ENCODE measurements at regions not wholly inside any gene's neighbourhood (a gene's known extent, or its start where the extent isn't known, plus 50 kb on each side); places are given as distances from the start of the nearest gene placed in this dataset.

DNA sequence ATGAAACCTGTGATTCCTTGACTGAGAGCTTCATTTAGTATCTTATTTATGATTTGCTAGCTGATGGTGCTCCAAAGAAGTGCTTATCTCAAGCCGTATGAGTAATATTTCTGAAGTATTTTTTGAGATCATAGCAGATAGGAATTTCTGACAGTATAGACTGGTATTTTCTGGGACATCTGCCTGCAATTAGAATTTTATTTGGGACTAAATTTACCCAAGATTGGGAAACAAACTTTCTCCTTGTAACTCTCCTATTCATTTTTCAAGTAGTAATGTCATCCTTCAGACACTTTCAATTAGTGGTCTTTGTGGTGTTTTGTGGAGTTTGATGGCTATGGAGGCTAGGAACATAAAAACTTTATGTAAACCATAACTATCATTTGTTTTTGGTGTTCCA lies 597.2 kb upstream of the ZP4 start:
- POLR2A ChIA-PET = no interaction called here

DNA sequence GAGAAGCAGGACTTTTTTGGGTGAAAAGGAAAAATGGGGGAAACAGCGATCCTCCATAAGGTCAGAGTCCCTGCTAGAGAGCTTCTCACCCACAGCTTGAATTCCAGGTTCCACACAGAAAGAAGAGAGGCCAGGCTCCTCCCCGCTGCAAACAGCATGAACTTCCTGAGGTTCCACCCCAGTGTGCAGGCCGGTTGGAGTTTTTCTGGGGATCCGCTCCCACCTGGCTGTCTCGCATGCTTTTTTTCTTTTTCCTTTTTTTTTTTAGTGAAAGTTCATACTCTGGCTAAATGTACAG lies 595.1 kb upstream of the ZP4 start:
- peak overlapping the region; percentile 12; the same call in 1 of the 2 replicates for H3K4me3 ChIP-seq (ENCODE audit: low read depth, low read length)
- POLR2A ChIA-PET = no interaction called here
- TF ChIP-seq, protein P1, sequence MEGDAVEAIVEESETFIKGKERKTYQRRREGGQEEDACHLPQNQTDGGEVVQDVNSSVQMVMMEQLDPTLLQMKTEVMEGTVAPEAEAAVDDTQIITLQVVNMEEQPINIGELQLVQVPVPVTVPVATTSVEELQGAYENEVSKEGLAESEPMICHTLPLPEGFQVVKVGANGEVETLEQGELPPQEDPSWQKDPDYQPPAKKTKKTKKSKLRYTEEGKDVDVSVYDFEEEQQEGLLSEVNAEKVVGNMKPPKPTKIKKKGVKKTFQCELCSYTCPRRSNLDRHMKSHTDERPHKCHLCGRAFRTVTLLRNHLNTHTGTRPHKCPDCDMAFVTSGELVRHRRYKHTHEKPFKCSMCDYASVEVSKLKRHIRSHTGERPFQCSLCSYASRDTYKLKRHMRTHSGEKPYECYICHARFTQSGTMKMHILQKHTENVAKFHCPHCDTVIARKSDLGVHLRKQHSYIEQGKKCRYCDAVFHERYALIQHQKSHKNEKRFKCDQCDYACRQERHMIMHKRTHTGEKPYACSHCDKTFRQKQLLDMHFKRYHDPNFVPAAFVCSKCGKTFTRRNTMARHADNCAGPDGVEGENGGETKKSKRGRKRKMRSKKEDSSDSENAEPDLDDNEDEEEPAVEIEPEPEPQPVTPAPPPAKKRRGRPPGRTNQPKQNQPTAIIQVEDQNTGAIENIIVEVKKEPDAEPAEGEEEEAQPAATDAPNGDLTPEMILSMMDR (IDR thresholded peaks at IDR 0.05; ENCODE audit: insufficient read depth, low read depth, low read length) = no peak
- H3K27me3 ChIP-seq (ENCODE audit: control insufficient read depth, insufficient read depth, low read length) = no peaks in the 10 kb centered on the region
- H3K36me3 ChIP-seq (ENCODE audit: control insufficient read depth, insufficient read depth, low read length) = no peaks in the 10 kb centered on the region
- CTCF ChIA-PET = no interaction called here
- no peak for DNase-seq (ENCODE audit: low read depth)

More for the DNA sequence above, 597.2 kb upstream of the ZP4 start:
- Histone ChIP-seq H3K36me3 (ENCODE audit: control insufficient read depth, insufficient read depth, low read length) (no peaks in the 10 kb centered on the region), H3K27me3 (ENCODE audit: control insufficient read depth, insufficient read depth, low read length) (no peaks in the 10 kb centered on the region), H3K4me3 (ENCODE audit: low read depth, low read length) (no peak overlapping the region)
- CTCF ChIA-PET = no interaction called here
- DNase-seq (ENCODE audit: low read depth) = peak; percentile 31
- TF ChIP-seq, protein P1 (IDR thresholded peaks at IDR 0.05; ENCODE audit: insufficient read depth, low read depth, low read length) = no peak

DNA sequence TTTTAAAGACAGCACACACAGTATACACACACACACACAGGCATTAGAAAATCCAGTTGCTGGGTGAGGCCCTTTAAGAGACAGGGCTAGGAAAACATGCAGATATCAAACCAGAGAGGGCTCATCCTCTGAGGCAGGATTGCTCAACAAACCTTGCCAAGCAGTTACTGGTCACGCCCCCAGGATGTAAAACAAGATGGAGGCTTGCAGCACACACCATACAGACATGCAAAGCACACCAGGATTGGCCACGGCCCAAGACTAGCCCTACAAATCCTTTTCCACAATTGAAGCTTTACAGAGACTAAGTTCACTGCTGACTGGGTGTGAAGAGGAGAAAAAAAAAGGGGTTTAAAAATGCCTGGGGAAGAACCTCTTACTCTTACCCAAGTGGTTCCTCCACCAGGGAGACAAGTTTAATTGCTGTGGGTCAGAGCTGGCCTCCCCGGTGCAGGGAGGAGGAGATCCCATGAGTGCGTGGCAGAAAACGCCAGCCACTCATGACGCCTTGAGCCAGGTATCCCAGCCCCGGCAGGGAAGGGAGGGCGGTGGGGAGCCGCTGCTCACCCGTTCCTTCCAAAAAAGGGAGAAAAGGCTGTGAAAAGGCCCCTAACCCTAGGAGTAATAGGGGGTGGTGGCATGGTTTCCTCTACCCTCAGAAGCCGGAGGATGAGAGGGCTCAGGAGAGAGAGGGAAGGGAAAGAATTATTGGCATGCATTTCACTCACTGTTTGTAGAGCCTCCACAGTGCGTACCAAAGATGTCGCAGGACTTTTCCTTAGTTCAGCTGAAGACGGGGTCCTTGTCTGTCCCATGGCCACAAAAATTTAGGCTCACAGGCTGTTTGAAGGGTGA lies 594.6 kb upstream of the ZP4 start:
- ChIA-PET CTCF (no interaction called here), POLR2A (no interaction called here)
- Histone ChIP-seq H3K36me3 (ENCODE audit: control insufficient read depth, insufficient read depth, low read length) (no peaks in the 10 kb centered on the region), H3K27me3 (ENCODE audit: control insufficient read depth, insufficient read depth, low read length) (no peaks in the 10 kb centered on the region), H3K4me3 (ENCODE audit: low read depth, low read length) (peak overlapping the region; percentile 12)
- no peak for DNase-seq (ENCODE audit: low read depth)
- TF ChIP-seq, protein P1 (IDR thresholded peaks at IDR 0.05; ENCODE audit: insufficient read depth, low read depth, low read length) = no peak

DNA sequence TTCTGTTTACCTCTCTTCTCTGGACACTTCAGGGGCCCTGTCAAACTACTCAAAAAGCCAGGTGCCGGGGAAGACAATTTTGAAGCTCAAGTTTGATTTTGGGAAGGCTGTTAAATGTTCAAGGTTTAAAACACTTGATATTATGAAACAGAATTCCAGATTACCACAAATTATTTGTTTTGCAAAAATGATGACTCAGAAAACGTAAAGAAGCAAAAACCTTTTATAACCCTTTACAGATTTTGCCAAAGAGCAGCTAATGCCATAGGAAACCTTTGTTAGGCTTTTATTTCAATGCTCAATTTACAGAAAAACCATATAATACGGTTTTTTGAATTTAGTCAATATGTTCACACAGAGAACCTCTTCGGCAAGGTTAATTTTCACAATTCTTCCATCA lies 593.4 kb upstream of the ZP4 start:
- DNase-seq (ENCODE audit: low read depth) = no peak
- ChIA-PET POLR2A (no interaction called here), CTCF (no interaction called here)
- Histone ChIP-seq H3K36me3 (ENCODE audit: control insufficient read depth, insufficient read depth, low read length) (no peaks in the 10 kb centered on the region), H3K4me3 (ENCODE audit: low read depth, low read length) (no peak overlapping the region), H3K27me3 (ENCODE audit: control insufficient read depth, insufficient read depth, low read length) (no peaks in the 10 kb centered on the region)
- TF ChIP-seq, protein P1 (IDR thresholded peaks at IDR 0.05; ENCODE audit: insufficient read depth, low read depth, low read length) = no peak

DNA sequence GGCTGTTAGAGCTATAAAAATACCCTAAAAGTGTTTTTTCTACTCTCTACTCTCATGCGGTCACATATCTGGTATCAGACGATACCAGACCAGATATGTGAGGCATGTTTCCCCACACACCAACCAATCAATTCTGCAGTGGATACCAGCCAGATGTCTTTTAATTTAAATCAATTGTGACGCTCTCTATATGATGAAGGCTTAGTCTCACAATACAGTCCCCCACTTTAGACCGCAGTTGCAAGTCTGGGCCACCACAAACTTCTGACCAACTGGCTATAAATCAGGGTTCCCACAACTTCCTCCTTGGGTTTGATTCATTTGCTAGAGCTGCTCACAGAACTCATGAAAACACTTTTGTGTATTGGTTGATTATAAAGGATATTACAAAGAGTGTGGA lies 586.1 kb upstream of the ZP4 start:
- Histone ChIP-seq H3K36me3 (ENCODE audit: control insufficient read depth, insufficient read depth, low read length) (no peaks in the 10 kb centered on the region), H3K4me3 (ENCODE audit: low read depth, low read length) (no peak overlapping the region), H3K27me3 (ENCODE audit: control insufficient read depth, insufficient read depth, low read length) (no peaks in the 10 kb centered on the region)
- POLR2A ChIA-PET = no interaction called here
- DNase-seq (ENCODE audit: low read depth) = no peak
- CTCF ChIA-PET = no interaction called here
- TF ChIP-seq, protein P1 (IDR thresholded peaks at IDR 0.05; ENCODE audit: insufficient read depth, low read depth, low read length) = no peak

Data from BJ (cell line).